Stromal cell of bone marrow (primary cell): ENCODE measurements at regions not wholly inside any gene's neighbourhood (a gene's known extent, or its start where the extent isn't known, plus 50 kb on each side); places are given as distances from the start of the nearest gene placed in this dataset.

Experiments used
- DNase-seq: peaks from one replicate; pipeline ENCODE4 v3.0.0-alpha.2; 2012; ENCODE audit warnings: low read depth

DNA sequence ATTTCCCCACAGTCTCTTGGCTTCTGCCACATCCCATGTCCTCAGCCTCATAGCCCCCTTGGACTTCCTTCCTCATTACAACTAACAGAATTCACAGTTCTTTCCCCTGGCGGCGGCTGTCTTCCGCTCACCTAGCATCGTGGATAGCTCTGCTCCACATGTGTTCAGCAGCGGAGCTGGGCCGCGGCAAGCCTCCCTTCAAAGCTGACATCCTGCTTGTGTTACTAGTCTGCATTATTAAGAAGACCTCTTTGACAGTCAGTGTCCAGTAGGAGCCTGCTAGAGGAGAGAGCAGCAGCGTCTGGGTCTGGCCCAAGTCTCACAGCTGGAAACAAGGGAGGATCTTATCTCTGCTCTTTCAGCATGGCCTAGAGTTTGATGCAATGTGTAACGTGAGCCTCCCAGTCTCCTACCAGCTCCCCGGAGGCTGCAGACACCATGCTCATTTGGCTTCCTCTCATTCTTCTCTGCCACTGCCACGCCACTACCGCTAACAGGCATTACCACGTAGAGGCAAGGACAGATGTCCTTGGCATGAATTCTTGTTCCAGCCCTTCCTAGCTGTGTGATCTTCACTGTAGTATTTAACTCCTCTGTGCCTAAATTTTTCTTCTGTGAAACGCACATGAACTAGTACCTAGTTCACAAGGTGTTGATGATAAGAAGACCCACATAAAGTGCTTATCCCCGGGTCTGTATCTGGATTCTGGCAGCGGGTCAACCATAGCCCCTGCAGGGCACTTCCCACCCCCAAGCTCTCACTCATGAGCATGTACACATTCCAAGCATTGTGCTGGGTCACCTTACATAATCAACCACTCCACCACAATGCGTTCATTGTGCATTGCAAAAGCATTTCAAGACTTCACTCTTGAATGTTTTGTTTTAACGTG is 107.1 kb upstream of the BACH2 start:
- DNase-seq, result peak; percentile 17

DNA sequence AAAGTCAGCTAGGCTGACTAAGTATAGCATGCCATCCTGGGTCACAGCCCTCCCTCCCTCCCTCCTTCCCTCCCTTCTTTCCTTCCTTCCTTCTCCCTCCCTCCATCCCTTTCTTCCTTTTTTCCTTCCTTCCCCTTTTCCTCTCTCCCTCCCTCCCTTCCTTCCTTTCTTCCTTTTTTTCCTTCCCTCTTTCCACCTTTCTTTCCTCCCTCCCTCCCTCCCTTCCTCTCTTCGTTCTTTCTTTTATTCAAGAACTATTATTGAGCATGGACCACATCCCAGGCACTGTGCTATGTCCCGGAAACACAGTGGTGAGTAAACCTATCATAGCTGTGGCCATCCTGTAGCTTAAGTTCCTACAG is 106.2 kb upstream of the BACH2 start:
- DNase-seq, result no peak

DNA sequence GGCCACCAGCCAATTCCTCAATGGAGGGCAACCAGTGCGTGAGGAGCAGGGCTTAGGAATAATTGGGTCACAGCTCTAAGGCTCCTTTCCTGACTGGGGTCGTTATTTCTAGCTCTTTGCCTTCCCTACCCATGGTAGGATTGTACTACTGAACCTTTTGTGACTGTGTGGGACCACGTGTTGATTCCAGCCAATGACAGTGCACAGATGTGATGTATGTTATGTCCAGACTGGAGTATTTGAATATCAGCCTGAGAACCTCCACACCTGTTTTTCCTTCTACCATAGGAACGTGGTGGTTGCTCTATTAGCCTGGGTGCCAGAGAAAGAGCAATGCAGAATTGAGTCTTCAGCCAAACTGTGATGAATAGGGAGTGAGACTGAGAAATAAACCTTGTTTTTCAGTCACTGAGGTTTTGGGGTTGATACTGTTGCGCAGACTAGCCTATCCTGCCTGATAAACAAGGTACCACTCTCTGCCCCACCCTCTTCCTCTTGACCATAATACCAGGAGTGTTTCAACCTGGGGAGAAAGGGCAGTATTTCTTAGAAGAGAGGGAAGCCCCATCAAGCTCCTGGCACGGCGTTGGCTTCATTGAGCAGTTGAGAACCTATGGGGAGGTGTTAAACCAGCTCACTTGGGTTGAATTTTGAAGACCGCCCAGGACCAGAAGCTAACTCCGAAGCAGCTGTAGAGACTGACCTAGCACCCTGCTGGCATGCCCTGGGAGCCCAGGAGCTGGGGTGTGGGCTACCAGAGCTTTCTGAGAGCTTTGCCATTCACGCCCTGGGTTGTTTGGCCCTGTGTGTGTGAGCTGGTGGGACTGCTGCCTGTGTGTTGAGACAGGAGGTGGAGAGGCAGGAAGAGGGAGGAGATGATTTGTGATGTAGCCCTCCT is 105.5 kb upstream of the BACH2 start:
- no peak for DNase-seq

DNA sequence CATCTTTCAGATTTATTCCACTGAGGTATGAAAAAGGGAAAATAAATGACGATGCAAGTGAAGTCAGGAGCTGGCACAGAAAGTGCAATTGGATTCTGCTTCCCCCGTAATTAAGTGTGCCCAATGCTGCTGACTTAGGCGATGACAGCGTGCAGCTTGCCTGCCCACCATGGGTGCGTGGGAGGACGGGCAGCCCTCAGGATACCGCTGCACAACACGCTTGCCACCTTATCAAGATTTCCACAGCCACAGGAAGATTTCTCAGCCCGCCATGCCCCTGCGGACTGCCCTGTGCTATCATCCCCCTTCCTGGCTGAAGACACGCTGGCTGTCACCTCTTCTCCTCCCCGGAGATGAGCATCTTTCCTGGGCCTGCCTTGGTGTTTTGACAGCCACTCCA is 103.3 kb upstream of the BACH2 start:
- DNase-seq, result no peak

DNA sequence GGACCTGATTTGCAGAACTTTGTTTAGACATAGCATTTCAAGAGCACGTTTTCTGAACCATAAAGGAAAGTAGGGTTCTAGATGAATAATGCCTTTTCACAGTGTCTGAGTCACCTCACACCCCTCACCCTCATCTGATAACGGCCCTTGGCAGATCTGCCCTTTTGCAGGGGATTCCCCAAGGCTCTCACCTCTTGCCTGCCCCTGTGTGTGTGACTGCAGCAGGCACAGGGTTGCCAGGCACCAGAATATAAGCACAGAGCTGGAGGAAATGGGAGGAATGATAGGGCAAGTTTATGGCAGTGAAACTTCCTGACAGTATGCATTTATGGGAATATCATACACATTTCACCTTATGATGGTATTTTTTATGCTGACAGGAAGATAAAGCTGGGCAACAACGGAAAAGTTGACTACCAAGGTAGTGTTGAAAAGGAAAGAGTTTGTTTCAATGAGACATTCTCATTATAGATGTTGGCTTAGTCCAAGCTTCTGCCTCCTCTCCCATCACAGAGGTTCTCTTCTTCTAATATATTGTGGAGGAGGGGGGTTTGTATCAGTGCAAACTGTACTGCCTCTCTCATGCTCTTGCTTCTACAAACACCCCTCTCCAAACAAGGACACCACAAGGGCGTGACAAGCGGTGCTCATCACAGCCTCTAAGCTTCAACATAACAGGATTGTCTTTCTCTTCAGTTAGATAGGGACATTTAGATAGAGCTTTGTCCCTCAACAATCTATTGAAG is 101.5 kb upstream of the BACH2 start:
- no peak for DNase-seq

DNA sequence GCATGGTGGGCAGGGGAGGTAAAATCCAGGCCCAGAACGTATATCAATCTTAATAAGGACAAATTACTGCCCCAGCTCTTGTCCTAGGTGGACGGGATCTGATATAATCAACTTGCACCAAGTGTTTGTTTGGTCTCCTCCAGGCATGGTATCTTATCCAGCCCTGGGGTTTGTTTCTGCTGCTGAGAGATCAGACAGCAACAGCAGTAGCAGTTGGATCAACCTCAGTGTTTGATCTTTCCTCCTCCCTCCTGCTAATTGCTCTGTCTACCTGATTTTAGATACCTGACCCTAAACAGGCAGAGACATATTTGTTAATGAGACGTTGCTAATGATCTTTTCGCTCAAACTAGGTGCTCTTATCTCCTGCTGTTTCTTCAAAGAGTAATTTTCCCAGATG is 100.4 kb upstream of the BACH2 start:
- DNase-seq, result no peak

DNA sequence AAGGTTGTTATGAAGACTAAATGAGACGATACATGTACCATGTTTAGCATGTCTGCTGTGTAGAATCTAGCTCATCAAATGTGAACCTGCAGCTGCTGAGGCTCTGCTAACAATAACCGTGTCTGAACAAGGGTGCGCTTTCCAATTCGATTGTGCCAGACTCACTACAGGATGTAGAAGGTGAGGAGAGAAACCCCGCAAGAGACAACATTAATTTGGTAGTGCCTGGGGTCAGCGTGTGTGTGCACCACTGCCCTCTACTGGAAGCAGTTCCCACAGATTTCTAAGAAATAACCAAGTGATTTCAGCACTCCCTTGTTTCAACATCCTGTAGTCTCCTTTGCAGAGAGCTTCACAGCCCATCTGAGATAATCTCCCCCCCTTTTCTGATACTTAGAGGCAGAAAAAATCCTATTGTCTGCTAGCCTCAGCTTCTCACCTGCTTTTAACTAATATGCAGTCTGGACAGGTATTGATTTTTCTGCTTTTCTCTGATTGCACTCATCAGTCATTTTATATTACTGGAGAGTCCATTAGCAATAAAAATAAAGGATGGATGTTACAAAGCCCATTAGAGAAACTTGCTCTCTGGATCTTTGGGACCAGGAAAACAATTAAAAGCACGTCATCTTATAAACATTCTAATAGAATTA is 96.7 kb upstream of the BACH2 start:
- peak; percentile 38 for DNase-seq

DNA sequence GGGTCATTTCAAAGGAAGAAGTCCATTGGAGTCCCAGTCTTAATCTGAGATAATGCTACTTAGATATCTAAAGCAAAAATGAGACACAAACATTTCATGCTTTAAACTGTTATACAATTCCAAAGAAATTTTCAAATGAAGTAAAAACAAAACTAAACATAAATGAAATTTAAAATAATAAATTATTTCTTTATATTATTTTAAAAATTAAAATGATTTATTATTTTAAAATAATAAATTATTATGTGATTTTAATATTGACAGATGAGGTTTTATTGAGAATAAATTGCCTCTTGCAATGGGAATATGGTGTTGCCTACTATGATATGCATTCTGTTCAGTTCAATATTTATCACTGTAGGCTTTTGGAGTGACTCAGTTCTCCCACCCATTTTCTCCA is 93.7 kb upstream of the BACH2 start:
- no peak for DNase-seq

DNA sequence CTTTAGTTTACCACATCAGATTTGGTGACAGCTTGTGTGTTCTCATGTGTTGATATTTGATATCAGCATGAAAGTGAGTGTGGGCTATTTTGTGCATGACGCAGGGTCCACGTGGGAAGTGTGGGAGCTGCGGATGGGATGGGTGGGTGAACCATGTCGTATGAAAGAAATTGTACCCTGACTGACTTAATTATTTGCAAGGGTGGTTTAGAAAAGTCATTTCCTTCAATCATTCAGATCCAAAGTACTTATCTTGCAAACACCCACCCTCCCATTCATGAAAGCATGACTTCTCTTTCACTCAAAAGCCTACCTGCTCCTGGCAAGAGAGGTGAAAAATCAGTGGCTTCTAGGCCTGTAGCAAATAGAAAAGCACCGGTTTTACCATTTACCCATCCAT is 91.8 kb upstream of the BACH2 start:
- DNase-seq, result no peak

DNA sequence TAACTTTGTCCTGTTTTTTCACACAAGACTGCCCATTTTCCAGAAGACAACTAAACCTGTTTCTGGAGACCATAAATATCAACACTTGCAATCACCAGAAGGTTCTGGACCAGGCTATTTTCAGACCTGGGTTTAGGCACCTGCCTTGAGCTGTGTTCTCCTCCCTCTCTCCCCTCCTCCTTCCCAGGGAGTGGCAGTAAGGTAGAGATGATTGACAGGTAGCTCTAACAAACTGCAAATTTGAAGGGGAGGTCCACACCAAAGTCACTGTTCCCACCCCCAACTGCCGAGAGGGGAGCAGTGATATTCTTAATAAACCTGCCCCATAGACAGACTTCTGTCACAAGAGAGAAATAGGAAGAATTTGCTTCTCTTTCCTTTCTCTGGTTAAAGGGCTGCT is 91.2 kb upstream of the BACH2 start:
- no peak for DNase-seq

DNA sequence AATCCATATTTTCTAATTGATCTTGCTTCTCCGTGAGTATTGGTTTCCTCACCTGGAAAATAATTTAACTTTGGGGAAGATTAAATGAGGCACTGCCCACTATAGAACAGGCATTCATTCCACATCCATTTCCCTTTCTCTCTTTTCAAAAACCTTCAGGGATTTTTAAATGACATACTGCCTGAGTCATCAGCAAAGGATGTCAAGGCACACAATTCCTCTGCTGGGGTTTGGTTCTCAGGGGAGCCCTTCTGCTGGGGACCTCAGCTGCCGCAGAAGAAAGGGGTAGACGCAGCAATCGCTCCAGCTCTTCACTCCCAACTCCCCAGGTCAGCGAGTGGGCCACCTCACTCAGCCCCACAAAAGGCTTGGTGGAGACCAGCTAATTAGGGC is 90.7 kb upstream of the BACH2 start:
- no peak for DNase-seq

DNA sequence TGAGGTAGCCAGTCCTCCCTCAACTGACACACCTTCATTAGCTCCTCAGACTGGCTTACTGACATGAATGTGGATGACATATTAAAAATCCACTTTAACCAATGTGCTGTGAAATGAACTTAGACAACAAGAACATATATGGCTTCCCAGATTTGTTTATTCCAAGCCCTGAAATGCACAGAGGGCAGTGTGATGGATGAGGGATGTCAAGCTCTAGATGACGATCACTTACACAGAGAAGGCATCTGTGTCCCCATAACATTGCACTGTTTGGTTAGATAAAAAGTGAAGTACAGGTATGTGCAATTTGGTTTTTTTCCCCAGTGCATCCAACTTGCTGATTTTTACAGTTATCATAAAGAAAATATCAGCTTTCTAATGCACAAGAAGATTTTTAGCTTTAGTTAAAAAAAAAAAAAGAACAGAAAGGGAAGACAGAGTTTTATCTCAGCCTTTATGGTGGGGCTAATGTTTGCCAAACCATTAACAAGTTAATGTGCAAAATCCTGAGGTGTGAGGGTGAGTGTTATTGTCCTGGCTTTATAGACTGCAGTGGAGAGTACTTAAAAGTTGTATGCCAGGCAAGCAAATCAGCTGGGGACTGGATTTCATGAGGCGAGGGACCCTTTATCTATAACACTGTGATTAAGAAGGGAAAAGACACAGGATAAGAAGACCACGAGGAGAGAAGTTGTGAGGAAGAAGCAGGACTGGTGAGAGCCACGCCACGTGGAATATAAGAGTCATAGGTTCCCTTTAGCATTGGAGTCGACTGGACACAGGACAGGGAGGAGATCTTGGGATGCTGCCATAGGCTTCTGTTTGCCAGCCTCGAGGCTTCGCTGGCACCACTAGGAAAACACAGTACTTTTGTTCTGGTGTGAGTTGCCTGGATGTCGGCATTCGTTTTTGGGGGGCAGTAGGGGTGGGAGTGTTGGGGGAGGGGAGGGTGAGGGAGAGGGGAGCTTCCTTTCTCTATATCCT is 90.0 kb upstream of the BACH2 start:
- no peak for DNase-seq

DNA sequence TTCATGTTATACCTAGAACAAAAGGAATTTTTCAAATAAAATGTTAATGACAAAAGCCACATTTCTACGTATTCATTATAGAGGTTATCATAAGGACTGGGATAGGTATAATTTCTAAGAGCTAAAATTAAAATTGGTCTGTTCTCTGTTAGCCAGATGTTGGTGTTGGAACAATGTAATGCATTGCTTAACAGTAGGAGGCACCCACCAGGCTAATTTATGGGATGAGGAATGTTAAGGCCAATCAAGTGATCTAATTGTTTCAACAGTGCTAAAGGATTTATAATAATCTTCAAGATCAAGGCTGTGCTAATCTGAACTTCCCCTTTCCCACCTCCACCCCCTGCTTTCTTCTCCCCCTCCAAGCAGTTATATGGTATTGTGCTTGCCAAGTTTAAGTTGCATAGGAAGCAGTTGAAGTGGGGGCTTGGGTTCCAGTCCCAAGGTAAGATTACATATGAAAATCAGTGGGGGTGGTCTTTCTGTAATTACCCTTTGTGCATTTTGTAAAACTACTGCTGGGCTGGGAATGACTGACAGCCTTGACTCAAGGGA is 89.2 kb upstream of the BACH2 start:
- no peak for DNase-seq

DNA sequence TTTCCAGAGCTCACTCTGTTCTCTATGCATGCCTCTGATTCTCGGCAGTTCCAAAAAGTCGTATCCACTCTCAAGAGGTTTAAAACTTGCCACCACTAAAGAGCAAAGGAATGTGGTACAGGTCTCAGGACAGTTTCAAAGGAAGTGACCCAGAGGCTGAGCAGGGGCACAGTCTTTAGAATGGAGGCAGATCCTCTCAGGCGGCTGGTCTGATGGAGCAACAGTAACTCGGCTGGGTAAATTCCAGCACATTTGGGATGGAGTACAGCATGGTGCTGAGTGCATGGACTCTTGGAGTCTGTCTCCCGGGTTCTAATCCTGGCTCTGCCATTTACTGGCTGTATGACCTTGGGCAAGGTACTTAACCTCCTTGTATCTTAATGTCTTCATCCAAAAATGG is 88.1 kb upstream of the BACH2 start:
- no peak for DNase-seq

DNA sequence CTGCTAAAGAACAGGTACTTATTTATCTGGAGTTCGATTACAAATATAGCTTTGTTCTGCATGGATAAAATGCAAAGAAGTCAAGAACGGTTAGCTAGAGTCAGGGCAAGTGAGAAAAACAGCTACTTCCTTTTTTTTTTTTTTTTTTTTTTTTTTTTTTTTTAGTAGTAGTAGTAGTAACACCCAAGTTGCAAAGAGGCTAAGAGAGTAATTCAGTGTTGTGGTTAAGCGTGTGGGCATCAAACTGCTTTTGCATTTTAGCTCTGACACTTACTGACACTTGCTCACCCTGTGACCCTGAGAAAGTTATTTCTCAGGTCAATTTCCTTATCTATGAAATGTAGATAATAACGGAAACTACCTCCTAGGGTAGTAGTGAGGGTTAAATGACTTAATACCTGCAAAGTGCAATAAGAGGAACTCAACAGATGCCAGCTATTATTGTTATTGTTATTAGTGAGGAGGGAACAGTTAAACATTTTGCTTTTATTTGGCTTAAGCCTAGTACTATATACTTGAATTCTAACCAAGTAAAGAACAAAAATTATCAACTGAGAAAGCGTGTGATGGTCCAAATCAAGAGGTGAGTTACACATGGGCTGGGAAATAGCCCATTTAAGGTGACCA is 86.7 kb upstream of the BACH2 start:
- DNase-seq, result no peak

DNA sequence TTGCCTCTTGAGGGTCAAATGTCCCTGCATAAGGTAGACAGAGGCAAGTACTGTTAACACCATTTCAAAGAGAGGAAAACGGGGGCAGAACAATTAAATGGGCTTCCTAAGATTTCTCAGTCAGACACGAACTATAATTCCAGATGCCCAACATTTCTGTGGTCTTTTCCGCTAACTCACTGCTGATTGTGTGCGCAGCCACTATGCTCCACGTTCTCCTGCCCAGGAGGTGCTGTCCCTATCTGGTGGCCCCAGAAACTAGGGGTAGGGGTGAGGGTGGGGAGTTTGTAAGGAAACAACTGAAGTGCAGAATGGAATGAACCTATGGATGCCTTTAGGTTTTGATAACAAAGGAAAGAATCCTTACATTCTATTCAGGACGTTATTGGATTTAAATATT is 86.1 kb upstream of the BACH2 start:
- no peak for DNase-seq

DNA sequence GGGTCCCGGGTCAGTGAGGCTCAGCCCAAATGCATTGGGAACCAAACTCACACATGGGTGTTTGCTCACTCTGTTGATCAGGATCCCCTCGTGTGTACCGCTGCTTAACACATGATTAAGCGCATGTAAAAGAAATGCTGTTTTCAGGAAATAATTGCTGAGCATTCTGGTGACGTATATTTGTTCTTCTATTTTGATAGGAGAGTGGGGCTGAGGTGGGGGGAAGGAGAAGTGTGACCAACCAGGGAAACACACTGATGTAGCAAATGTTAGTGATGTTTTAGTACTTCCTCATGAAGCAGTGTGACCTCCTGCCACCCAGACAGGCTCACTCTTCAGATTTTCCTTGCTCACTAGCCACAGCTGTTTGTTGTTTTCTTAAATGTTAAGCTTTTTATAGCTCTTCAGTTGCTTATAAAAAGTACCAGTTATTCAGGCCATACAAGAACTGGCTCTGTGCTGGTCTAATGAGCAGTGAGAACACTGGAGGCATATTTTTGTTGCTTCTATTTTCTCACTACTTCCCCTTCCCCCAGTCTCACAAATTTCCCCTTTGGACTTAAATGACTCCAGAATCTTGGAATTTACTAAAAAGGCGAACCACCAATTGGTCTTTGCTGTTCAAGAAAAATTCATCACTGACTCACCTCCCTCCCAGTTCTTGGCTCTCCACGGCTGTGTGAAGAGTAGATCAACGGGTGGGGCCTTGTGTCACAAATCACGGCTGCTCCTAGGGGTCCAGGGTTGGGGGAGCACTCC is 79.2 kb upstream of the BACH2 start:
- DNase-seq, result peak; percentile 79

DNA sequence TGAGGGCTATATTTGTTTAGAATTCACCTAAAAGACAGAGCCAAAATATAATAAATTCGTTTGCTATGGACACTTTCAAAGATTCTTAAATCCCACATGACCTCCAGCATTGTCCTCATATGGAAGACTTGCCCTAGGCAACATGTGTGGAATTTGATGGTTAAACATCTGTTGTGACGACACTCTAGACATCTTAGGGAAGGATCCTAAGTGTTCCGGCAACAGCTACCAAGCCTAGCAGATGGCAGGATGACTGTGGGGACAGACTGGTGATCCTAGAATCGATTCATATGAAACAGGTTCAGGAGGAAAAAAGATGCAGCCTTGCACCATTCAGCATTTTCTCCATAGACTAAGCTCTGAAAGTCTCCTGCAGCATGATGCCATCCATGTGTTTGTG is 77.6 kb upstream of the BACH2 start:
- DNase-seq, result no peak

DNA sequence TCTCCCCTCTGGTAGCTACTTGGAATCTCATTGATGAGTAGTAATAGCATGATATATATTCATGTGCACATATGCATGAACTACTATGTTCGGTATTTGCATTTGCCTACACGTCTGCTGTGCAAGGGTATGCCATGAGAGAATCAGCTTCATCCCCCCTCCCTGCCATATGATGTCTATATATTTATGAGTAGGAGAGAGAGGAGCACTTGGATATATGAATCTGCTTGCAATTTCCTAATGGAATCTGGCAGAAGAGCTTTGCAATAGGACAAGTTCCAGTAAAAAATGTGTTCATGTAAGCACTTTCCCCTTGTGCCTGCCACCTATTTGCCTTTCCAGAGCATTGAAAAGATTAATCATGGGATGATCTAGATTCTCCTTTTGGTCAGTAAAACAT is 76.2 kb upstream of the BACH2 start:
- no peak for DNase-seq
